GM18507 (cell line): ENCODE measurements at regions not wholly inside any gene's neighbourhood (a gene's known extent, or its start where the extent isn't known, plus 50 kb on each side); places are given as distances from the start of the nearest gene placed in this dataset.

Experiments used
- DNase-seq: peaks from one replicate; pipeline ENCODE4 v3.0.0; 2011; ENCODE audit warnings: low read depth; ENCODE audit not compliant: insufficient read length; ENCODE audit errors: extremely low spot score
- FAIRE-seq: peaks from 2 replicates; lab custom pipeline; 2011; peaks lifted over from hg19 to GRCh38; lab: Jason Lieb, UNC

DNA sequence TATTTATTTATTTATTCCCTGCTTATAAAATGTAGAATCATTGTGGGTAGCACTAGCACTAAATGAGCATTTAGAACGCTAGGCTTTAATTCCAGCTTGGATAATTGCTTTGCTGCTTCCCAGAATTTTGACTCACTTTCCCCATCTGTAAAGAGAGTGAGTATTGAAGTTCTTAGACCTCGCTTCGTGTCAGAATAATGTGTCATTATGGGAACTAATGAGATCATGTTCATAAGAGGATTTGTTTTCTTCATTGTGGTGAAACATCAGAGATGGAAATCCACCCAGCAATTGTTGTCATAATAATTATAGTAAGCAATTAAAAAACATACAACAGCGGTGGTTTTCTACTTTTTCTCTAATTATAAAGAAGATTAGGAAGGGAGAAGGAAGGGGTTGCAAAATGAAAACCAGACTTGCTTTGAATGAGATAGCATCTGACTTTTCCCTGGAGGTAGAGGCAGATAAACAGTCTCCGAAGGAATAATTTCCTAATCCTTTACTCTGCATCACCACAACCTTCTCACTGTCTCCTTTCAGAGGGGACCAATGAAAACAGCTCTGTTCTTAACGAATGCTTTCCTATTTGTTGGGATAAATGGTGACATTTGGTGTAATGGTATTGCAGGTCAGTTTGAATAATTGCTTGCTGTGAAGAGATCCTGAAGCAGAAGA is 86.8 kb upstream of the ARHGAP5 start:
- no peak for DNase-seq
- FAIRE-seq = no peak

DNA sequence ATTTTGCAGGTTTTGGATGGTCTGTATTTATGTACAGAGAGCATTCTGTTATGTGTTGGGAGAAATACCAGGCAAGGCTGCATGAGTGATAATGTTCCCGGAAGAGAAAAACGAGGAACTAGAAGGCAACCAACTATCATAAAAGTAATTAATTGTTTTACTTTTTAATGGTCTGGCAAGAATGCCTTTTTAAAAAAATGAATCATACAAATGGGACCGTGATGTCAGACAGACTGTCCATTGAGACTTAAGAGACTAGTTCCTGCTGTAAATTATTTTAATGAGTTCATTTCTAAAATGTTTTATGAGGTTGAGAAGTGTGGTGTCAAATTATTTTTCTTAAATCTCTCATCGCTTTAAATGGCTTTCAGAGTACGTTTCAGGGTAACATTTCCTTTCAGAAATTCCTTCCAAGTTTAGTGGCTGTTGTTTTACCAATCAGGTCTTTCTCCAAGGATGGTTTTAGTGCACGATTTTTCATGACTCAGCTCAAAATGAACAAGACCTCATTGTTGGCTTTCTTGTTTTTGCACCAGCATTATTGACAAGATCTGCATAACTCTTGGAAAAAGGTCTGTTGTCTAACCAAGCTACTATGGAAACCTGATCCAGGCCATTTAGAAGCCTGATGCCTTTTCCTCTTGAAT is 86.1 kb upstream of the ARHGAP5 start:
- no peak for DNase-seq
- no peak for FAIRE-seq

DNA sequence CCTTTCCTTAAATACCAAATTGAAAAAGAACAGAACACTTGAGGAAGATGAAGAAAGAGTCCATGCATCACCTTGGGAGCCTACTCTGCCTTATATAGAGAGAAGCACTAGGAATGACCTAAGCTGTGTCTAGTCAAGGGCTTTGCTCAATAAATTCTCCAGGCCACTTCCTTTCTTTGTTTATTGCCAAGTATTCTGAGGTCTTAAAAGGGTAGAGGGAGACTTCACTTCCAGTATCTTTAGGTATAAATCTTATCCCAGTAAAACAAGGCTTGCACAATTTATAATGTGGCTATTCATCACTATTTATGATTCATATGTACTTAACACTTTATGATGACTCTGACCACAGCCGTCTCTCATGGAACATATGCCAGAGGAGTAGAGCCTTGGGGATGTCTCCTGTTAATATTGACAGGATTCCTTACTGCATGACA is 85.1 kb upstream of the ARHGAP5 start:
- no peak for DNase-seq
- no peak for FAIRE-seq

DNA sequence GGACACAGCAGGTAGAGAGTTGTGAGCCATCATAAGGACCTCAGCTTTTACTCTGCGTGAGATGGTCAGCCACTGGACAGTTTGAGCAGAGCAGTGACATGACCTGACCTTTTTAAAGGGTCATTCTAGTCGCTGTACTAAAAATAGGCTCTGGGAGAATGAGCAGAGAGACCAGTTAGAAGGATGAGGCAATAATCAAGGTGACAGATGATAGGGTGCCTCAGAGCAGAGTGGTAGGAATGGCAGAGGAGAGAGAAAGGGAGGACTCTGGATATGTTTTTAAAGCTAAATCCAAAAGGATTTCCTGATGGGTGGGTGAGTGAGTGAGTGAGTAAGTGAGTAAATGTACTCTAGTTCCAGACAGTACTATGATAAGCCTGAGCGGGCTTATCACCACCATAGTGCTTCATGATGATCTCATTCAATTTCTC is 83.6 kb upstream of the ARHGAP5 start:
- DNase-seq (no peak), FAIRE-seq (no peak)

DNA sequence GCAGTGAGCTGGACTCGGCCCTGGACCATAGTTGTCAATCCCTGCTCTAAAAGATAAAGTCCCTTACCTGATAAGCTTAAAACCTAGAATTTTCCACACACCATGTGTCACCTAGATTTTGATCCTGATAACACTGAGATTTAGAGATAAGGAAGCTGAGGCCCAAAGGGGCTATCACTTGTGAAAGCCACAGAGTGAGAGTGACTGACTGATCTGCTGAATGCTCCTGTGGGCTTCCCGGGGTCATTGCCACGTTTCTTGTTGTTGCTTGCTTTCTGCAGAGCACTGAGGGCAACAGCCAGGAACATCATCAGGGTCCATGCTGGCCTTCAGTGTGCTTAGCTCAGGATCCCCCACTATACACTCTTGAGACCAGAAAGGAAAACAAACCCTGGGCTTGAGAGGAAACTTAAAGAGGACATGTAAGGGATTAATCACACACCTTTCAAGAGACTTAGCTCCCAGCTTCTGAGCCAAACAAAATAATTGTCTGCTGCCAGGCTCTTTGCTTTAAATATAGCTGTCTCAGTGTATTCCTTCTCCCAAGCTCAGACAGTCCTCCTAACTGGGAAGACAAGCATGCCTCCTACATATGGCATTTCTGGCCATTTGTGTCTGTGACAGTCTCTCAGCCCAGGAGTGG is 82.6 kb upstream of the ARHGAP5 start:
- DNase-seq (no peak), FAIRE-seq (no peak)

DNA sequence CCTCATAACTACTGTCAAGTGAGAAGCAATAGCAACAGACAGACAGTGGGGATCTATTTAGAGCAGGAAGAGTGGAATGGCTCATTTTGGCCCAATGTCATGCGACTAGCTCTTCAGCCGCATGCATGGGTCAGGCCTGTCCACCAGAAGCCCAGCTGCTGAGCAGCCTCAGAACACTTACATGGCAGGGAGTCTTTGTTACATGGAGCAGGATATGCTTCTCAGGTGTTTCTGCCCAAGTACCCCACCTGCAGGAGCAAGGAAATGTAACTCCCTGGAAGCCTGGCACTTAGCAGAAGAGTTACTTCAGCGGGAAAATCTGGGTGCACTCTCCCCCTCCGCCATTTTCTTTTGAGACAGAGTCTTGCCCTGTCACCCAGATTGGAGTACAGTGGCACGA is 73.5 kb upstream of the ARHGAP5 start:
- DNase-seq (no peak), FAIRE-seq (no peak)

DNA sequence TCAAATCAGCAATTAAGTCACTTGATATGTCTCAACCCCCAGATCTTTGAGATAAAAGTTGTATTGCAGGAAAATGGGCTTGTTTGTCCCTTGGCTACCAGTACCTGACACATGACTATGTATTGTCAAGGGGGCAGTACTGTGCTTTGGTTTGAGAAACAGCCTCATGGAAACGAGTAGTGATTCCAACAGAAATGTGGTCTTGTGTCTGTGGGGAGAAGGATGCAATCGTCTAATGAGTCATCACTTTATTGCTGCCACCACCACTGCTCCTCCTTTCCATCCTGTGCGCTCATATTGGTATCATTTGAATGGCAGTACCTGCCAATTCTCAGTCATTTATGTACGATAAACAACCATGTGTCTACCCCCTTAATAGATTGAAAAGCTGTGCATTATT is 72.8 kb upstream of the ARHGAP5 start:
- no peak for DNase-seq
- FAIRE-seq = no peak

DNA sequence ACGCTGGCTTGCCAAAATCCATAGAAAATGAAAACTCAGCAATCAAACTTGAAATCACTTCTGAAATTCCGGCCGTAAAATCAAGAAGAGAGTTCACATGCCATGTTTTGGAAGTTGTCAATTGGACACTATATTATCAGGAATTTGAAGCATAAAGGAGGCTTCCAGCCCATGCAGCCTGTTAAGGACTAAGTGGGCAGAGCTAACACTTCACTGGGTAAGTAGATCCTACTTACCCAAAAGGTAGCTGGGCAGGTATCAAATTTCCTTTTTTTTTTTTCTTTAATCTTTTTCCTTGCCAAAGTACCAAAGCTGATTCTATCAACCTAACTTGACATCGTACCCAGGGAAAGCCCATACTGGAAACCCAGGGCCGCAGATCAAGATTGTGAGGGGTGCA is 71.5 kb upstream of the ARHGAP5 start:
- DNase-seq (no peak), FAIRE-seq (no peak)

DNA sequence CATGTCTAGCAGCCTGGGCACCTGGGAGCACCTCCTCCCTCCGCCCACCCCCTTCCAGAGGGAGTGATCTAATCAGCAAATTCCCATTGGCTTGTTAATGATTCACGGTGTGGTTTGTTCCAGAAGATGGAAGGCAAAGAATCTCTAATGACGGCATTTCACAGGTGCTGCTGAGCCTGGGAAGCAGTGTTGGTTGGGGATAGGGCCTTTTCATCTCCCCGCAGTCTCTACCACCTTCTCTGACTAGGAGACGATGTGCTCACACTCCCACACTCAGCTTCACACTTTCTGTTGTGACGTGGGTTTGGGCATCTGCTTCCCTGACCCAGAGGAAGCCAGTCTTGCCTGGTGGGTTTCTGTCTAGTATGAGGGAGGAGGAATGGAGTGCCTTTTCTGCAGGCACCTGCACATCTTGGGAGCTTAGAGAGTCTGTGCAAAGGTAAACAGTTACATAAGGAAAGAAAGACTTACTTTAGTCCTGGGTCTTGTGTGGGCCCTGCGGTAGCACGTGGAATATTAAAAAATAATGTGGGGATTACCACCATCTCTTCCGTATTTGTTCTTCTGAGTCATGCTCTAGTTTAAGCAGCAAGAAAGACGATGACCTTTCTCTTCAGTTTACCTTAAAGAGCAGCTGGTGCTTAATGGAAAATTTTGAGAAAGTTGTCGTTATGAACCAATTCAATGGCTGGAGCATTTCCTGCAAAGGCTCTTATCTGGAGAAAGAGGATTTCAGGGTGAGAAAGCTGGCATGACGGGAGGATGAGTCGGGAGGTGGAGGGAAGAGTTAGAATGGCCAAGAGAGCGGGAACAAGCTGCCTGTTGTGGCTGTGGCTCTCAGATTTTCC is 70.6 kb upstream of the ARHGAP5 start:
- FAIRE-seq = no peak
- DNase-seq = no peak

DNA sequence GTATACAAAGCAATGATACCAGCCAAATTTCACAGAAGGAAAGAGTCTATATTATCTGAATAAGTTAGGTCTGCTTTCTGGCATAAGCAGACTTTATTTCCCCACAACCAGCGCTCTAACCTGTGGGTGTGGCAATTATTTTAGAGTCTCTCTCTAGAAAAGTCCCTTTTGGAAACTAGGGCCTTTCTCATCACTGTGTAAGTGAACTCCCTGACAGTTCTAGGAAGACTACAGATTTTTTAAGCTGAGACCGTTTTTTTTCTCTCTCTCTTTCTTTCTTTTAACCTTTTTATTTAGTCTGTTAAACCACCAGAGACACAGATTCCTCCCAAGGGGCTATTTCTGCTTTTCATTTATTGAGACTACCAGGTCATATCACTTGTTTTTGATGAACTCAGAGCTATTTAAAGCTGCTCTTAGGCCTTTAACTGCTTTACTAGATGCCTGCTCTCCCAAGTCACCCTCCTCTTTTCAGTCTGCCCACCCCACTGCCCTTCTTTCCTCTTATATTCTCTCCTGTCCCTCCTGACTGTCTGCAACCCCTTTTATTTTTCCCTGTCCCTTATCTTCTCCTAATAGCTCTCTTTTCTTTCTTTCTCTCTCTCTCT is 69.2 kb upstream of the ARHGAP5 start:
- FAIRE-seq (no peak), DNase-seq (no peak)

DNA sequence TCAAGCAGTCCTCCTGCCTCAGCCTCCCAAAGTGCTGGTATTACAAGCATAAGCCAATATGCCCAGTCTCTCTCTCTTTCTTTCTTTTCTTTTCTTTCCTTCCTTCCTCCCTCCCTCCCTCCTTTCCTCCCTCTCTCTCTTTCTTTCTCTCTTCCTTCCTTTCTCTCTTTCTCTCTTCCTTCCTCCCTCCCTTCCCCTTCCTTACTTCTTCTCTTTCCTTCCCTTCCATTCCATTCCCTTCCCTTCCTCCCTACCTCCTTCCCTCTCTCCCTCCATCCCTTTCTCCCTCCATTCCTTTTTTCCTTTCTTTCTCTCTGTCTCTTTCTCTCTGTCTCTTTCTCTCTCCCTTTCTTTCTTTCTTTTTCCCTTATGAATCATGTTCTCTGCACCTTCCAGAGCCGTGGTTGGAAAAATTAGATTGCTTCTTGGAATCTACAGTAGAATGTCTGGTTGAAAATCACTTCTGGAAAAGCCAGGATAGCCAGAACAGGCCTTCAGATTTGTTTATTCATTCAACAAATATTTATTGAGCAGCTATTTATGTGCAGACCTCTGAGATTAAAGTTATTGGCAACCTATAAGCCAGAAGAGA is 68.4 kb upstream of the ARHGAP5 start:
- DNase-seq (no peak), FAIRE-seq (no peak)

DNA sequence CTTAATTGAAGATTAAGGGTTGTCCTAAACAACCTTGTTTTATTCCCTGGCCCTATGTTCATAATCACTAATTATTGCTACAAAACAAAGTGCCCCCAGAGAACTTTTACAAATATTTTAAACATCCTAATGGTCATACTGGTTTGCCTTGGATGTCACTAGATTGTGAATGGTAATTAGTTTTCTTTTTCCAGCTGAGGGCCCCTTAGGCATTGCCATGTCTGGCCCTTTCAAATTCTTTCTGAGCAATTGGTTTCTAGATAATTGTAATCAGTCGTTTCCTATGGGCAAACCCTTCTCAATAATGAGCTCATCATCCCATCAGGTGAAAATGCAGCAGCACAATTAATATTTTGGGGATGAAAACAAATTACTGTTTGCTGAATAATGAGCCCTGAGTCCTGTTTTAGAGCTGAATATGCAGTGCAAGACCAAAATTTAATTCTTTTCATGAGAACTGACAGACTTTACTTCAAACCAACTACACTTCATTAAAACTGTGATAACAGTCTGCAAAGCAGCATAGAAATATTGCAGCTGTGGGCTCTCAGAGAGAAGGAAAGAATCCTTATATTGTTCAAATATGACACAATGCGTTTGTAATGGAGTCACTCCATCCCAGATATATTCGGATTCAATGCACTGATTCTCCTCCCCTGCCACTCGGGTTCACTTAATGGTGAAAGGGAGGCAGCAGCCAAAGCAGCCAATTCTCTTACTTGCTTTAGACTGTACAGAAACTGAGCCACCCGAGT is 67.7 kb upstream of the ARHGAP5 start:
- FAIRE-seq (no peak), DNase-seq (no peak)

DNA sequence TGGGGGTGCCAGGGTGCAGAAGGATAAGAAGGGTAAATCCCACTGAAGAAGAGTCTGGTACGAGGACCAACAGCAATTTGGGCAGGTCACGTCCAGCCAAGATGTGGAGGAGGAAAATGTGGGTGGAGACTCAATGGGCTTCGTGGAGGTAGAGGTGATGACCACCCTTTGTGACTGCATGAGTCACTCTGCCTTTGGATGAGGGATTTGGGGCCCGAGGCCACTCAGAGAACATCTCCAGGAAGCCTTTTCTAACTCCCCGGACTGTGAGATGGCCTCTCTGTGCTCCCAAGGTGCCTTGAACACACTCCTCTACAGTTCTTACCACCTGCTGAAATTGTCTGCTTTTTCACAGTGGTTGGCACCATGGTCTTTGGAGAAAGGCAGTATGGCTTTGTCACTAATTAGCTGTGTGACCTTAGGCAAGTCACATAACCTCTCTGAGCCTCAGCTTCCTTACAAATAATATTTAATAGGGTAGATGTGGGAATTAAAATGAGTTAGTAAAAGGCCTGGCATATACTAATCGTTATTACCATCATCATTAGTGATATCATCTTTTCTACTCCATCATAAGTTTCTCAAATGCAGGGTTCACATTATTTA is 67.0 kb upstream of the ARHGAP5 start:
- DNase-seq (no peak), FAIRE-seq (no peak)

DNA sequence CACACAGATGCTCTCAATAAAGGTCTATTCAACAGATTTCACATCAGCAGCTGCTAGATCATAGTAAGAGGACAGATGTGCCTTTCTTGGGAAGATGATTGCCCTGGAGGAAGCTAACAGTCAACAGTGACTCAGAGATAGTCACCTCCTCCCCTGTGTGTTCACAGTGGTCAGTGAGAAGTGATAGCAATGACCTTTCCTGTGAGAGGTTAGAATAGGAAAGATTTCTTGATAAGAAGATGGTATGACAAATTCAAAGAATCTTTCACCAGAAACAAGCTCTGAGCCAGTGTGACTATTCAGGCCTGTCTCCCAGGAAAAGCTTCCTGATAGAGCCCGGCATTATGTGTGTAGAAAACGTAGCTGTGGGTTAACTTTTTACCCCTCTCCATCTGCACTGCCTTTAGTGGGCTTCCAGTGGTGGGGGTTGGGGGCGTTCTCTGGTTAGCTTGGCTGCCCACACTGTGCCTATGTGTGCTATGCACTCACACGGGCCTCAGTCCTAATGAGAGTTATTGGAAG is 66.4 kb upstream of the ARHGAP5 start:
- no peak for FAIRE-seq
- DNase-seq = no peak

DNA sequence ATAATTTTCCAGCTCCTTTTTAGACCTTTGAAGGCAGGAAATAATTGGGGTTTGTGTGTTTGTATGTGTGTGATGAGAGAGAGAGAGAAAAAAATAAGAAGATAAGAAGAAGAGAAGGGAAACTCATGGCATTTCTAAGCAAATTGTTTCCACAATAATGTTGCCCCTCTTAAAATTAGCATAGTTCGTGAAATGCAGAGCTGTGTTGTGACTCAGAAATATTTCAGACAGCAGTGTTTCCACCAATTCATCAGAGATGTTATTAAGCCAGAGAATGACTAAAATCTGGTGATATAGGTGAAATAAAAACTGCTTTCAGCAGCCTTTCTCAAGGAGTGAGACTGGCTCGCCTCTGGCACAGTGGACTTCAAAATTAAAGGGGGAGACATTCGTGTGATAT is 65.9 kb upstream of the ARHGAP5 start:
- FAIRE-seq (no peak), DNase-seq (no peak)

DNA sequence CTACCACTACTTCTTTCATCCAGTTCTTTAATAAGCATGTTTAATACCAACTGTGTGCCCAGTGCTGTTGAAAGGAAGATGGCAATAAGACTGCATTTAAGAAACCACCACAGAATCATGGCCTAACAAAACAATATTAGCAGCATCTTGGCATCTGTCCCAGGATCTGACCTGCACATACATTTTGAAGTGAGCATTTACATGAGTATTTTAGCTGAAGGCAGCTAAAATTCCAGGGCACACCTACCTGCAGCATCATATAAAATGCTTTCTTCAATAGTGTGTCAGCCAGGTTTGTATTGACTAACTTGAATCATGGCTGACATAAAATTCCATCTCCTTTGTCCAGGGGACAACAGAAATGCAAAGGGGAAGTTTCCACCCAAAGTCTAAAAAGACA is 65.0 kb upstream of the ARHGAP5 start:
- FAIRE-seq (no peak), DNase-seq (no peak)

DNA sequence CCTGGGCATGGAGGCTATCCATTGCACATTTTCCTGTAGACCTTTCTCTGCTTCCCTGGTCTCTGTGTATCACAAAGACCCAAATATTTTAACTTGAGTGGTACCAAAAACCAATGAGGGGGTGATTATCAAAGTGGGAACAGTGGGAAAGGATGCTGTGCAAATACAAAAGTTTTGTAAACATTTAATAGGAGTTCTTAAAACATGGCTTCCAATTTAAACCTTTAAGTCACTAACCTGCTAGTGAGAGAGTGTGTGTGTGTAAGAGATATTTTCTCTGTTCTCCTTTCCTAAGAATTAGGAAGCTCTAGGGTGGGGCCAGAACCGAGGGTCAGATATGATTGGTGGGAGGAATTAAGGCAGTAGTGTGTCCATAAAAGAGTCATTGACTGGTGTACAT is 64.5 kb upstream of the ARHGAP5 start:
- DNase-seq = no peak
- no peak for FAIRE-seq

DNA sequence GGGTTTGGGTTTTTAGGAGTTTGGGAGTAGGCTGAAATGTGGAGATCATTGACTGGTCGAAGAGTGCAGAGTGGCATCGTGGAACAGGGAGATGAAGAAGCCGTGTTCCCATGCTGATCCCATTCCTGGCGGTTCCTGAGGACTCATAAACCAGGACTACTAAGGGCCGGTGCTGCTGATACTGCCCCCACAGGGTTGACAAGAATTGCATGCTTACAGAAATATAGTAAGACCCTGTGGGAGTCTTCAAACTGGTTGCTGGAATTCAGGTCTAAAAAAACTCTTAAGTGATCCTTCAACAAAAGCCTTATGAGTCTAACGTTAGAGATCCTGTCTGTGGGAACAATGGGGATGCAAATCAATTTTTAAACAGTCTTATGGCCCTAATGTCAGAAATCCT is 64.0 kb upstream of the ARHGAP5 start:
- DNase-seq (no peak), FAIRE-seq (no peak)
